HG03520 (cell line): ENCODE measurements at regions not wholly inside any gene's neighbourhood (a gene's known extent, or its start where the extent isn't known, plus 50 kb on each side); places are given as distances from the start of the nearest gene placed in this dataset.
"Not testable (repeated sequence)": the region's sequence is repeated elsewhere in the genome, so short reads cannot be mapped to it uniquely, and the experiment has no call there.

ENCODE experiments used
- ATAC-seq: cut with Tn5 transposase; IDR thresholded peaks from one replicate; pipeline ENCODE4 v1.9.1; 2021; ENCODE audit warnings: mild to moderate bottlenecking, moderate library complexity; ENCODE audit not compliant: unreplicated experiment

DNA sequence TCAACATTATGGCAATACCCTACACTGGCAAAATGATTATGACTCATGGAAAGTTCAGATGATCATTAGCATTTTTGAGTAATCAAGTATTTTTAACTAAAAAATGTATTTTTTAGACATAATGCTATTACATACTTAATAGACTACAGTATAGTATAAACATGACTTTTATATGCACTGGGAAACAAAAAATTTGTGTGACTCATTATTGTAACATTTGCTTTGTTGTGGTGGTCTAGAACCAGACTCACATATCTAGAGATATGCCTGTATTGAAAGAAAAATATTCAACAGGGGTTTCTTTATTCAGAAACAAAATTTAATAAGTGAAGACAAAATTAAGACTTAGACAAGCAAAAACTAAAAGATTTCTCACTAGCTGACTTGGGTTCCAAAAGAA, 385.3 kb upstream of the RIOK2 start:
- no peak for ATAC-seq

DNA sequence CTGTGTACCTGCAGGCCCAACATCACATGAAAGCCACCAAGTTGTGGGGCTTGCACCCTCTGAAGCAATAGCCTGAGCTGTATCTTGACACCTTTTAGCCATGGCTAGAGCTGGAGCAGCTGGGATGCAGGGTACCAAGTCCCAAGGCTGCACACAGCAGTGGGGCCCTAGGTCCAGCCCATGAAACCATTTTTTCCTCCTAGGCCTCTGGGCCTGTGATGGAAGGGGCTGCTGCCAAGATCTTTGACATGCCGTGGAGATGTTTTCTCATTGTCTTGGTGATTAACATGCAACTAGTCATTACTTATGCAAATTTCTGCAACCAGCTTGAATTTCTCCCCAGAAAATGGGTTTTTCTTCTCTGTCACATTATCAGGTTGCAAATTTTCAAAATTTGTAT, 387.2 kb upstream of the RIOK2 start:
- no peak for ATAC-seq

DNA sequence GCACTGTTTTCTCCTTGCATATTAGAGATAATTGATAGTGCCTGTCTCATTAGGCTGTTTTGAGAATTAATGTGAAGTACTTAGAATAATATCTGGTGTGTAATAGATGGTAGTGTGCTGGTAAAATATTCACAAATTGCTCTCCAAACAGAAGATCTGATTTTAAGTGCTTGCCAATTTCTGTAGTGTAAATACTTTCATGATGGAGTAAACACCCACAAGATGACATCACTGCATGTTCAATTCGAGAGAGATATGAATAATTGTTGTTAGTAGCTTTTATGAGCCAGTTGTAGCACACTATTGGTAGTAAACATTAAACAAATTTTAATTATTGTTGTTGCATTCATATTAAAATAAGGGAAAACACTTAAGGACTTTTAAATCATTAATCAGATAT, 392.3 kb upstream of the RIOK2 start:
- ATAC-seq: no peak

GRCh38 chr5:97576956-97577355, 393.9 kb upstream of the RIOK2 start:
- no peak for ATAC-seq

DNA sequence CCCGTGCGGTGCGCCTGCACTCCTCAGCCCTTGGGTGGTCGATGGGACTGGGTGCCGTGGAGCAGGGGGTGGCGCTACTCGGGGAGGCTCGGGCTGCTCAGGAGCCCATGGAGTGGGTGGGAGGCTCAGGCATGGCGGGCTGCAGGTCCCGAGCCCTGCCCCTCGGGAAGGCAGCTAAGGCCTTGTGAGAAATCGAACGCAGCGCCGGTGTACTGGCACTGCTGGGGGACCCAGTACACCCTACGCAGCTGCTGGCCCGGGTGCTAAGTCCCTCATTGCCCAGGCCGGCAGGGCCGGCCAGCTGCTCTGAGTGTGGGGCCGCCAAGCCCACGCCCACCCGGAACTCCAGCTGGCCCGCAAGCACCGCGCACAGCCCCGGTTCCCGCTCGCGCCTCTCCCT, 396.9 kb upstream of the RIOK2 start:
- ATAC-seq: not testable (repeated sequence)

DNA sequence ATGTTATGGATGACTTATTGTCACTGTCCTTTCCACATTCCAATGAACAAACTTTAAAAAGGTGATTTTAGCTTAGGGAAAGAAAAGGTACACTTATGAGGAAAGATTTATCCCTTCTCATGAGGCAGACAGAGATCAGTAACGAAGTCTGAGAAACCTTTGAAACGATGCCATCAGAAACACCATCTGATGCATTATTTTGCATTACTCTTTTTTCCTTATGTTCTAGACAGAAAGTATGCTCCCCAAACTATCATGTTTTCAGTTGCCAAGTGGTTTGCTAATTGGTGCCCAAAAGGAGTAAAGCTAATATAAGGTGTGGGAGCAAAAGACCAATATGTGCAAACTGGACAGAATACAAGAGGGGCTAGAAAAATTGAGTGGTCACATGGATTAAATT, 397.7 kb upstream of the RIOK2 start:
- ATAC-seq: no peak

GRCh38 chr5:97591781-97592180, 408.7 kb upstream of the RIOK2 start:
- no peak for ATAC-seq

GRCh38 chr5:97600486-97600885, 417.4 kb upstream of the RIOK2 start:
- no peak for ATAC-seq

- no peak for ATAC-seq
These were observed 418.6 kb upstream of the RIOK2 start for GRCh38 chr5:97601651-97602050.

DNA sequence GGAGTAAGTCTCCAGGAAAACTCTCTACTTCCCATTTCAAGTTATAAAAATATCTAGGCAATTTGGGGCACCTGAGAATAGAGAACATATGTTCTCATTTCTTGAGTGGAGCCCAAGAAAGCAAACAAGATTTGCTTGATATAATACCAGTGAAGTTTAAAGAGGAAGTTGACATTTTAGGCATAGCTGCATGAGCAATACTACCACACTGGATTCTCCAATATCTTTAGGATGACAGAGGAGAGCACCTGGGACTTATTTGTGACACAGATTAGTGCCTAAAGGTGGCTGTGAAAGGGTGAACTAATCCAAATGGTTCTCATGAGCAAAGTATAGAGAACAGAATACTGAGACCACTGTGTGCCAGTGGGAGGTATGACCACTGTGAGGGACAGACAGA, 423.5 kb upstream of the RIOK2 start:
- ATAC-seq: no peak

DNA sequence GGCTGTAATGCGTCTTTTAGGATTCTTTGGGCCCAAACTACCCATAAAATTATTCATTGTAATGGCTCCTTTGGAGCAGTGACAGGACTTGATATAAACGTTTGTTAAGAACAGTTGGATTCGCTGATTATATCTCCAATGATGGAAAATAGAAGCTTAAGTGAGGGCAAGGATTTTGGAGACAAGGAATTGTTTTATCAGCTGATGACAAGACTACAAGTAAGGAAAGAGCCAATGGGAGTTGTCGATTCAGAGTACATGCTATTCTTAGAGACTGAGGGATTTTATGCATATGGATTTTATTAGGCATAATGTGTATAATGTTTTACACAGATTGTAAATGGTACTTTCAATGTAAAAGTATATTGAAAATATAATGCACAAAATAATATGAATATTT, 425.5 kb upstream of the RIOK2 start:
- no peak for ATAC-seq

- ATAC-seq: no peak
These were observed 435.7 kb upstream of the RIOK2 start for GRCh38 chr5:97618721-97619120.

- ATAC-seq: no peak
These were observed 440.4 kb upstream of the RIOK2 start for GRCh38 chr5:97623441-97623840.

DNA sequence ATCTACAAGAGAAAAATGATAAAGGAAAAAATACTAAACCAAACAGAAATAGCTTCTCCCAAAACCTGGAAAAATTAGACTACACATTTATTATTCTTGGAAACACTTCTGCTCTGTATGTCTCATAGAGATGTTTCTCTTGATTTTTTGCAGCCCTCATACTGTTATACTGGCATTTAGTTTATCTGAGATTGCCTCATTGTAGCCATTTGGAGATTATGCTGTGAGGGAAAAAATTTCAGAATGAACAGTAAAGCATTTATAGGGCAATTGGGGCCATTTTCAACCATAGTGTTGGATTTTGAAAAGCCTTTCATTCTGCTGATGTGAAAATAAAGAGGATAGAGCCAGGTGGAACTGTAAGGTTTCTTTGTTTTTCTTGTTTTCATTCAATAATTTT, 441.8 kb upstream of the RIOK2 start:
- ATAC-seq: no peak

- ATAC-seq: no peak
These were observed 444.2 kb upstream of the RIOK2 start for GRCh38 chr5:97627272-97627671.

GRCh38 chr5:97628031-97628430, 445.0 kb upstream of the RIOK2 start:
- ATAC-seq: no peak

- ATAC-seq: no peak
These were observed 445.8 kb upstream of the RIOK2 start for GRCh38 chr5:97628807-97629206.

- ATAC-seq: no peak
These were observed 446.2 kb upstream of the RIOK2 start for GRCh38 chr5:97629276-97629675.

GRCh38 chr5:97635553-97635952, 452.5 kb upstream of the RIOK2 start:
- no peak for ATAC-seq

DNA sequence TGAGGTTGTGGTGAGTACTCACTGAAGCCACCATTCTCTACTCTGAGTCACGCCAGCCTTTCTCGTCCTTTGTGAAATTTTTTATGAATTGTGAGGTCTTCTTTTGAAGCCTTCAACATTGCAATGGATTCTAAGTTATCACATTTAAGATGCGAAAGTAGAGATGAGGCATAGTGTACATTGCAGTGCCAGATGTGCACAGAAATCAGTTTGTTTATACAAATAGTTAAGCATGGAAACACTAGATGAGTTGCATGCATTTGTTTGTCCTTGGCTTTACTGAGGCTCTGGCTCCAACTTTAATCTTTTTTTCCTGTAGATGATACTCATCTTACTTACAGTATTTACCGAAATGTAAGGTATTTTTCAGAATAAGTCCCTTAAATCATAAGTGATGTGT, 453.7 kb upstream of the RIOK2 start:
- no peak for ATAC-seq

DNA sequence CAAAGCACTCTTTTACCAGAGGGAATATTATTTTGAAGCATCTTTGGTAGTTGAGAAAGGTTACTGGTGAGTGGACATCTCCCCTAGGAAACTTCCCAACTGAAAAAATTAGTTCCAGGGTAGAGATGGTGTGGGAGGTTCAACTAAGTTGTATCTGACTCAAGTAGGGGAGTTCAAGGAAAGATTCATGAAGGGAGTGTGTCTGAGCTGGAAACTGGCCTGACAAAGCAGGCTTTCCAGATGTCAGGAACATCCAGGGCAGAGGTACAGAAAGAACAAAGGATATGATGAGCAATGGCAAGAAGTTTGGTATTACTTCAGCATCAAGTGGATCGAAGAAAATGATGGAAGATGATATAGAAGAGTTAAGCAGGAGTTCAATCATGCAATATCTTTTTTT, 458.0 kb upstream of the RIOK2 start:
- ATAC-seq: no peak

DNA sequence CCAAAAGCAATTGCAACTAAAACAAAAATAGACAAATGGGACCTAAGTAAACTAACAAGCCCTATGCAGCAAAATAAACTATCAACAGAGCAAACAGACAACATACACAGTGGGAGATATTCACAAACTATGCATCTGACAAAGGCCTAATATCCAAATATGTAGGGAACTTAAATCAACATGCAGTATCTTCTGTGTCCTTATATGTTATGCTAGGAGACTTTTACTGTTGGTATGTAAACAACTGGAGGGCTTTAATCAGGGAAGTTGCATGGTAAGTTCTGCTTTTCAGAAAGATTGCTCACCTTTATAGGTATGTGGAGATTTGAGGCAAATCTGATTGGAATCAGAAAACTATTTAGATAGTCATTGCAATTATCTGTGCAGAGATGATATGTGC, 461.2 kb upstream of the RIOK2 start:
- no peak for ATAC-seq

DNA sequence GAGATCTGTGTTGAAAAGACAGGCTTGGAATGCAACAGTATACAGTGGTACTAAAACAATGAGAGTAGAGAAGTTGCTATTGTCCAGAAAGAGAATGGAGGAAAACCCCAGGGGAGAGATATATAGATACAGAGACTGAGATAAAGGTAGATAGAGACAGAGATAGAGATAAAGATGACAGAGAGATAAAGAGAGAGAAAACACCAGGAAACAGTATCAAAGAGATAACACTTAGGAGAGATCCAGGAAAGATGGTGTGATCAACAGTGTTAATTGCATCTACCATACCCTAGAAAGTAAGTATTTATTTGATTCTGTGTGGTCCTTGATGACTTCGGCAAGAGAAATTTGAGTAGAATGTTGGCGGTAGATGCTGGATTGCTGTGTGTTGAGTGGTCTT, 461.8 kb upstream of the RIOK2 start:
- ATAC-seq: no peak

DNA sequence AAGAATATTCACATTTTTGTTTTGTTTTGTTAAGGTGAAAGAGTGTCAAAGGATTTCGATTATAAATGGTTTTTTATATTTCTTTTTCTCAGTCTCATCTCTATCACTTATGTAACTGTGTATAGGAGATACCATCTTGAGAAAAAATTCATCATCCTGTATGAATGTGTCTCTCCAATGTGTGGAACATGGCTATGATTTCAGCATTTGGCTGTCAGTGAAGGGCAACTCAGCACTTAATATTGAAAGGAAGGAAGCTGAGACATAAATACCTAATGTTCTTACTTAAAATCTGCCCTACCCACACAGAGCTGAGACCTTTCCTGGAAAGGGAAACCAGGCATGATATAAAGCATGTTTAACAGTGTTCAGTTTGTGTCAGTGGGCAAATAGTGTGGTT, 474.2 kb upstream of the RIOK2 start:
- ATAC-seq: no peak
